ENCODE measurements at regions not wholly inside any gene's neighbourhood (a gene's known extent, or its start where the extent isn't known, plus 50 kb on each side); places are given as distances from the start of the nearest gene placed in this dataset.
"Not testable (repeated sequence)": the region's sequence is repeated elsewhere in the genome, so short reads cannot be mapped to it uniquely, and the experiment has no call there.

DNA sequence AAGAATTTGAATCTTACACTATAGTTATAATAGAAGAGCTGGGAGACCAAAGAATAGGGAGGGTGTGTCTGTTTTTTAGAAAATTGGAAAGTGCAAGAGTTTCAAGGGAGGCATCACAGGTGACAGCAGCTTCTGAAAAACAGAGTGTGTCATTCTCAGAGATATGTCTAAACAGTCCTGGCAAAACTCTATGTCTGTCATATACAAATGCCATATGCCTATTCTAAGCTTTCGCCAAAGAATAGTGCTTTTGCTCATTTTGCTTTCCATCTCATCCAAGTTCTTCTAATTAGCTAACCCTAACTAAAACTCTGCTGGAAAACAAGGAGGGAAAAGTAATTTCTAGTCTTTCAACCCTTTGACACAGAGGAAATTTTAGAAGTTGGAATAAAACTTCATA lies 388.0 kb upstream of the TYRP1 start:
- H3K4me3 ChIP-seq = no peak overlapping the region
- H3K27me3 ChIP-seq = no peaks in the 10 kb centered on the region
- DNase-seq = no peak
- H3K9me3 ChIP-seq = no peaks in the 10 kb centered on the region
- no peaks in the 10 kb centered on the region for H3K4me1 ChIP-seq
- no peaks in the 10 kb centered on the region for H3K36me3 ChIP-seq
- no peak overlapping the region for H3K27ac ChIP-seq
- no peak for TF ChIP-seq POLR2A (IDR thresholded peaks at IDR 0.05)
- TF ChIP-seq, protein P1, sequence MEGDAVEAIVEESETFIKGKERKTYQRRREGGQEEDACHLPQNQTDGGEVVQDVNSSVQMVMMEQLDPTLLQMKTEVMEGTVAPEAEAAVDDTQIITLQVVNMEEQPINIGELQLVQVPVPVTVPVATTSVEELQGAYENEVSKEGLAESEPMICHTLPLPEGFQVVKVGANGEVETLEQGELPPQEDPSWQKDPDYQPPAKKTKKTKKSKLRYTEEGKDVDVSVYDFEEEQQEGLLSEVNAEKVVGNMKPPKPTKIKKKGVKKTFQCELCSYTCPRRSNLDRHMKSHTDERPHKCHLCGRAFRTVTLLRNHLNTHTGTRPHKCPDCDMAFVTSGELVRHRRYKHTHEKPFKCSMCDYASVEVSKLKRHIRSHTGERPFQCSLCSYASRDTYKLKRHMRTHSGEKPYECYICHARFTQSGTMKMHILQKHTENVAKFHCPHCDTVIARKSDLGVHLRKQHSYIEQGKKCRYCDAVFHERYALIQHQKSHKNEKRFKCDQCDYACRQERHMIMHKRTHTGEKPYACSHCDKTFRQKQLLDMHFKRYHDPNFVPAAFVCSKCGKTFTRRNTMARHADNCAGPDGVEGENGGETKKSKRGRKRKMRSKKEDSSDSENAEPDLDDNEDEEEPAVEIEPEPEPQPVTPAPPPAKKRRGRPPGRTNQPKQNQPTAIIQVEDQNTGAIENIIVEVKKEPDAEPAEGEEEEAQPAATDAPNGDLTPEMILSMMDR (IDR thresholded peaks at IDR 0.05) = no peak

DNA sequence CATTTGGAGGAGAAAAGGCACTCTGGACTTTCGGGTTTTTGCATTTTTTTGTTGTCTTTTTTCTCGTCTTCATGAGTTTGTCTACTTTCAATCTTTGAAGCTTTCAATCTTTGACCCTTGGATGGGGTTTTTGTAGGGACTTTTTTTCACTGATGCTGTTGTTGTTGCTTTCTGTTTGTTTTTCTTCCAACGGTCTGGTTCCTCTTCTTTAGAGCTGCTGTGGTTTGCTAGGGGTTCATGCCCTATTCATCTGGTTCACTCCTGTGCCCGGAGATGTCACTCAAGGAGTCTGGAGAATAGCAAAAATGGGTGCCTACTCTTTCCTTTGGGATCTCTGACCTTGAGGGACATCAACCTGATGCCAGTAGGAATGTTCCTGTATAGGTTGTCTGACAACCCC lies 378.6 kb upstream of the TYRP1 start:
- H3K27me3 ChIP-seq = no peaks in the 10 kb centered on the region
- no peaks in the 10 kb centered on the region for H3K4me1 ChIP-seq
- H3K36me3 ChIP-seq = no peaks in the 10 kb centered on the region
- TF ChIP-seq, protein P1 (IDR thresholded peaks at IDR 0.05) = no peak
- no peak for TF ChIP-seq POLR2A (IDR thresholded peaks at IDR 0.05)
- H3K4me3 ChIP-seq = no peak overlapping the region
- no peak for DNase-seq
- H3K27ac ChIP-seq = no peak overlapping the region
- H3K9me3 ChIP-seq = peaks cover 0 to 7% (median 0%) of the 10 kb centered on the region in 4 donors

DNA sequence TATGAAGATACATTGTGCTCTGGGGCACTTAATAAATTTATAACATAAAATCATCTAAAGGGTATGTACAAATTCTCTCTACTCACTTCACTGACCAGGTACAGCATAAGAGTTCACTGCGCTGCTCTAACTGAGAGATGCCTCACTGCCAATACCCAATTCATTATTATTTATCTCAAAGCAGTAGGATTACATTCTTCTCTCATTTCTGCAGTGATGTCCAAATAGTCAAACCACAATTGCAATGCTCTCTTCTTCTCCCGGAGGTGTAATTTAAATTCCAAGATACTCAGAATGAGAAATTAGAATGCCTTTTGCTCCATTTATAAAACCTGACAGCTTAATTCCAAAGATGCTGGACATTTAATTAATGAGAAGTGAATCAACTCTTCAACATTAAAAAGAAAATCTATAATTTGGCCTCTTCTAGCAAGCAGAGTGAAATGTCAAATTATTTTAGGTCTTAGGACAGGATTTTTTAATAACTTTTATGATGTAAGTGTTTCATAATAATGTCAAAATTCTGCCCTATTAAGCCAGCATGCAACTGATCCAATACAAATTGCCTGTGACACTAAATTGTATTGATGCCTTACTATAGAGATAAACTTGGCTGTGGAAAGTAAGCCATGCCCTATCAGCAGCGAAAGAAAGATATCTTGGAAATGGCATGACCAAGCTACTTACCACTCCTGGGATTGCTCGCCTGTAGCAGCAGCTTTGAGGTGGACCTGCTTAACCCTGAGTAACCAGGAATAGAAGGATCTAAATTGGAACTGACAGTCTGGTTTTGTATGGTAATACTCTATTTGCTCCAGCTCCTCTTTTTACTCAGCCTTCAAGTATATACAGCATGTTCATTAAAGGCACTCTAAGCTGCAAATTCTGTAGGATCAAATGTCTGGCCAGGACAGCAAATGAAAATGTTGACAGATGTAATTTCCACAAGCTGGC lies 374.2 kb upstream of the TYRP1 start:
- Histone ChIP-seq H3K27ac (no peak overlapping the region), H3K9me3 (peaks cover 0 to 7% (median 0%) of the 10 kb centered on the region in 4 donors), H3K27me3 (no peaks in the 10 kb centered on the region), H3K36me3 (no peaks in the 10 kb centered on the region), H3K4me3 (no peak overlapping the region), H3K4me1 (no peaks in the 10 kb centered on the region)
- no peak for TF ChIP-seq POLR2A (IDR thresholded peaks at IDR 0.05)
- TF ChIP-seq, protein P1 (IDR thresholded peaks at IDR 0.05) = no peak
- DNase-seq = no peak

DNA sequence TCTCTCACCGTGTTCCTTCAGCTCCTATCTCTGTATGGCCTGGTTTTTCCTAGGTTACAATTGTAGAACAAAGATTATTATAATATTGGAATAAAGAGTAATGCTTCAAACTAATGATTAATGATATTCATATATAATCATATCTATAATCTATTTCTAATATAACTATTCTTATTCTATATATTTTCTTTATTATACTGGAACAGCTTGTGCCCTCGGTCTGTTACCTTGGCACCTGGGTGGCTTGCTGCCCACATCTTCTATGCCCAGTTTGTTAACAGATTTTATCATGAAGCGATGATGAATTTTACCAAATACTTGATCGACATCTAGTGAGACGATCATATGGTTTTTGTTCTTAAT lies 363.6 kb upstream of the TYRP1 start:
- no peak for DNase-seq
- Histone ChIP-seq H3K4me3 (no peak overlapping the region), H3K27ac (no peak overlapping the region), H3K27me3 (no peaks in the 10 kb centered on the region), H3K4me1 (no peaks in the 10 kb centered on the region), H3K36me3 (no peaks in the 10 kb centered on the region), H3K9me3 (no peaks in the 10 kb centered on the region)
- TF ChIP-seq, protein P1 (IDR thresholded peaks at IDR 0.05) = no peak
- TF ChIP-seq POLR2A (IDR thresholded peaks at IDR 0.05) = no peak

DNA sequence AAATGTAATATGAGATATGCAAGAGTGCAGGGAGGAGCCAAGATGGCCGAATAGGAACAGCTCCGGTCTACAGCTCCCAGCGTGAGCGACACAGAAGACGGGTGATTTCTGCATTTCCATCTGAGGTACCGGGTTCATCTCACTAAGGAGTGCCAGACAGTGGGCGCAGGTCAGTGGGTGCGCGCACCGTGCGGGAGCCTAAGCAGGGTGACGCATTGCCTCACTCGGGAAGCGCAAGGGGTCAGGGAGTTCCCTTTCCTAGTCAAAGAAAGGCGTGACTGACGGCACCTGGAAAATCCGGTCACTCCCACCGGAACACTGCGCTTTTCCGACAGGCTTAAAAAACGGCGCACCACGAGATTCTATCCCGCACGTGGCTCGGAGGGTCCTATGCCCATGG lies 359.2 kb upstream of the TYRP1 start:
- not testable (repeated sequence) for DNase-seq, H3K4me3 ChIP-seq, H3K9me3 ChIP-seq, H3K27ac ChIP-seq, H3K4me1 ChIP-seq, H3K36me3 ChIP-seq, H3K27me3 ChIP-seq

DNA sequence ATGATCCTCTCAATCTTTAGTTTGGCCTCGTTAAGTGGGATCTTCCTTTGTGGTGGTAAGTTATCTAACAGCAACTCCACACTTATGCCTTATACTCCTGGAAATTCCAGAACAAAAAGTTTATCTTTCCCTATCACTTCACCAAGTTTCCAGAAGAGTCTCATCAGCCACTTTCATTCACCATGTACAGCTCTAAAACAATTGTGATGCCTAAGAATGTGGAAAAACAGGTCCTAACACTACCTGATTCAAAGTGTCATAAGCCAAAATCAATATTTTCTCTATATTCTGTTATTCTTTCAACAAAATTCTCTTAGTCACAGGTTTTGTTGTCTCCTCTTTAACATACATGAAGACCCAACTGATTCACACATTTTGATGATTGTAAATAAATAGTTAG lies 342.4 kb upstream of the TYRP1 start:
- H3K4me1 ChIP-seq = no peaks in the 10 kb centered on the region
- H3K36me3 ChIP-seq = no peaks in the 10 kb centered on the region
- no peaks in the 10 kb centered on the region for H3K9me3 ChIP-seq
- no peak for TF ChIP-seq POLR2A (IDR thresholded peaks at IDR 0.05)
- TF ChIP-seq, protein P1 (IDR thresholded peaks at IDR 0.05) = no peak
- H3K27me3 ChIP-seq = no peaks in the 10 kb centered on the region
- H3K4me3 ChIP-seq = no peak overlapping the region
- no peak overlapping the region for H3K27ac ChIP-seq
- DNase-seq = no peak
